ENCODE measurements at regions not wholly inside any gene's neighbourhood (a gene's known extent, or its start where the extent isn't known, plus 50 kb on each side); places are given as distances from the start of the nearest gene placed in this dataset.

DNA sequence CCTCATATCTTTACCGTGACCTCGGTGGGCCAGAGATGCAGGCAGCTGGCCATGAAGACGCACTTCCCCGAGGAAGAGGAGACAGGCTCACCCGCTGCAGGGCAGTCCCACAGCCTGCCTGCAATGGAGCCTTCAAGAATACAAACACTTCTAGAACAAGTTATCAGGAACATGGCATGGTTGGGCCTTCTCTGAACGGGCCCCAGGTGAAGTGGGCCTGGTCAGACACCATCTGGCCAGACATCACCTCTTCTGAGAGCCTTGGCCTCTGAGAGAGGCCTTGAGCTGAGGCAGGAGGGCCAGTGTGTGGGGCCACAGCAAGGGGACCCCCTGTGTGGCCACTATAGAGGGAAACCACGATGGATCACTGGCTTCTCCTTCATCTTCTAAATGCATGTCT lies 112.4 kb upstream of the GDF10 start:
- Histone ChIP-seq H3K27me3 (ENCODE audit: insufficient read depth, low read length, poor library complexity, severe bottlenecking) (no peaks in the 10 kb centered on the region), H3K9me2 (replicated peaks; ENCODE audit: low read depth, low read length) (no peaks in the 10 kb centered on the region), H3K36me3 (ENCODE audit: insufficient read depth, low read length) (no peaks in the 10 kb centered on the region), H2AFZ (ENCODE audit: low read length) (no peak overlapping the region), H3K9me3 (ENCODE audit: insufficient read depth, low read depth, low read length) (no peaks in the 10 kb centered on the region), H3K4me2 (ENCODE audit: low read depth, low read length, poor library complexity, severe bottlenecking) (no peak overlapping the region), H4K20me1 (ENCODE audit: insufficient read depth, low read length, poor library complexity, severe bottlenecking) (no peaks in the 10 kb centered on the region), H3K4me3 (ENCODE audit: low read length, poor library complexity, severe bottlenecking) (no peak overlapping the region), H3K4me1 (ENCODE audit: insufficient read depth, low read length, poor library complexity, severe bottlenecking) (peaks cover 4% of the 10 kb centered on the region), H3K79me2 (ENCODE audit: insufficient read depth, low read length) (no peaks in the 10 kb centered on the region), H3K9ac (ENCODE audit: low read depth, low read length, poor library complexity, severe bottlenecking) (no peak overlapping the region), H3F3A (ENCODE audit: low read depth) (no peaks in the 10 kb centered on the region)
- TF ChIP-seq CTCF (conservative IDR thresholded peaks at IDR 0.05; ENCODE audit: low read length) (no peak), EZH2phosphoT487 (IDR thresholded peaks at IDR 0.05; ENCODE audit: borderline replicate concordance) (no peak)

DNA sequence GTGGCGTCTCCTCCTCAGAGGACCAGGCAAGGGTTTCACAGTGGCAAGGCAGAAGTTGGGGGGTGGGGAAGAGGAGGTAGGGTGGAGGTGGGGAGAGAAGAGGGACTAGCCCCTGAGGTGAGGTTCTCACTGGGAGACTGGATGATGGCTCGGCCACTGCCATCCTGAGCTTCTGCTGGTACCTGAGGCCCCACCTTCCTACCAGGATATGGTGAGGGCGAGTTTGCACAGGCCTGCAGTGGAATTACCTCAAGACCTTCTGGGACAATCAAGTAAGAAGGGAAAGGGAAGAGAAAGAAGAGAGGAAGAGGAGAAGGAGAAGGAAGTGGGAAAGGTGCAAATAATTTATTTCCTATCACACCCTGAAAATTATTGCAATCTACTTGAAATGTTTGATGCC lies 111.8 kb upstream of the GDF10 start:
- no peaks in the 10 kb centered on the region for H3K9me2 ChIP-seq (replicated peaks; ENCODE audit: low read depth, low read length)
- no peak overlapping the region for H3K9ac ChIP-seq (ENCODE audit: low read depth, low read length, poor library complexity, severe bottlenecking)
- no peaks in the 10 kb centered on the region for H3K79me2 ChIP-seq (ENCODE audit: insufficient read depth, low read length)
- H3K4me1 ChIP-seq (ENCODE audit: insufficient read depth, low read length, poor library complexity, severe bottlenecking), result peaks cover 4% of the 10 kb centered on the region
- no peaks in the 10 kb centered on the region for H3K36me3 ChIP-seq (ENCODE audit: insufficient read depth, low read length)
- no peaks in the 10 kb centered on the region for H3K9me3 ChIP-seq (ENCODE audit: insufficient read depth, low read depth, low read length)
- no peaks in the 10 kb centered on the region for H3K27me3 ChIP-seq (ENCODE audit: insufficient read depth, low read length, poor library complexity, severe bottlenecking)
- H2AFZ ChIP-seq (ENCODE audit: low read length), result no peak overlapping the region
- no peaks in the 10 kb centered on the region for H3F3A ChIP-seq (ENCODE audit: low read depth)
- TF ChIP-seq EZH2phosphoT487 (IDR thresholded peaks at IDR 0.05; ENCODE audit: borderline replicate concordance) (no peak), CTCF (conservative IDR thresholded peaks at IDR 0.05; ENCODE audit: low read length) (no peak)
- H3K4me3 ChIP-seq (ENCODE audit: low read length, poor library complexity, severe bottlenecking), result no peak overlapping the region
- no peaks in the 10 kb centered on the region for H4K20me1 ChIP-seq (ENCODE audit: insufficient read depth, low read length, poor library complexity, severe bottlenecking)
- H3K4me2 ChIP-seq (ENCODE audit: low read depth, low read length, poor library complexity, severe bottlenecking), result no peak overlapping the region

DNA sequence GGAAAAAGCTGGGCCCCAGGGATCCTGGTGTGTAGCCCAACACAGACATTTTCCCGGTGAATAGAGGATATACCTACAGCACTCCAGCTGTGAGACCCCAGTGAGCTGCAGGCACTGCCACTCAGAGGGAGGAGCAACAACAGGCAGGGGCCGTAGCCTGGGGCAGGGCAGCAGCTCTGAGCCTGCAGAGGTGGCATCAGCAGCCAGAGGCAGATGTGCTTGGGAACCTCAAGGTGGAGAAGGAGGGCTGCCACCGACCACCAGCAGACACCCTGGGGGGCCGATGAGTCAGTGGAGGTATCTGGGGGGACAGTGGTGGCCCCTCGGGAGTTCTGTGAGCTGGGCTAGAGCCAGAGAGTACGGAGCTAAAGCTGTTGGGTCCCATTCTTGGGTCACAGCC lies 110.2 kb upstream of the GDF10 start:
- H3K9me3 ChIP-seq (ENCODE audit: insufficient read depth, low read depth, low read length), result no peaks in the 10 kb centered on the region
- no peaks in the 10 kb centered on the region for H3K36me3 ChIP-seq (ENCODE audit: insufficient read depth, low read length)
- TF ChIP-seq EZH2phosphoT487 (IDR thresholded peaks at IDR 0.05; ENCODE audit: borderline replicate concordance) (no peak), CTCF (conservative IDR thresholded peaks at IDR 0.05; ENCODE audit: low read length) (no peak)
- H3K4me1 ChIP-seq (ENCODE audit: insufficient read depth, low read length, poor library complexity, severe bottlenecking), result peaks cover 4% of the 10 kb centered on the region
- no peak overlapping the region for H3K4me3 ChIP-seq (ENCODE audit: low read length, poor library complexity, severe bottlenecking)
- no peaks in the 10 kb centered on the region for H4K20me1 ChIP-seq (ENCODE audit: insufficient read depth, low read length, poor library complexity, severe bottlenecking)
- H3F3A ChIP-seq (ENCODE audit: low read depth), result no peaks in the 10 kb centered on the region
- H3K4me2 ChIP-seq (ENCODE audit: low read depth, low read length, poor library complexity, severe bottlenecking), result no peak overlapping the region
- H3K79me2 ChIP-seq (ENCODE audit: insufficient read depth, low read length), result no peaks in the 10 kb centered on the region
- H2AFZ ChIP-seq (ENCODE audit: low read length), result no peak overlapping the region
- H3K9me2 ChIP-seq (replicated peaks; ENCODE audit: low read depth, low read length), result no peaks in the 10 kb centered on the region
- no peak overlapping the region for H3K9ac ChIP-seq (ENCODE audit: low read depth, low read length, poor library complexity, severe bottlenecking)
- H3K27me3 ChIP-seq (ENCODE audit: insufficient read depth, low read length, poor library complexity, severe bottlenecking), result no peaks in the 10 kb centered on the region

All from Loucy (cell line).